Activated CD4-positive, alpha-beta T cell treated with anti-CD3 and anti-CD28 coated beads, Interleukin-2, amount 50 U/mL, for 24 hours (primary cell): ENCODE measurements at regions not wholly inside any gene's neighbourhood (a gene's known extent, or its start where the extent isn't known, plus 50 kb on each side); places are given as distances from the start of the nearest gene placed in this dataset.

Experiments used
- DNase-seq, 2 donors: peaks; one replicate each; pipeline ENCODE4 v3.0.0-alpha.2; 2020; ENCODE audit warnings: low read depth in 1 of 2, low spot score in 1 of 2

- no peak for DNase-seq
These were observed 582.5 kb downstream of the EFNB2 start for GRCh38 chr13:105952973-105953290.

GRCh38 chr13:105952233-105952972 is 583.1 kb downstream of the EFNB2 start:
- DNase-seq = no peak

DNA sequence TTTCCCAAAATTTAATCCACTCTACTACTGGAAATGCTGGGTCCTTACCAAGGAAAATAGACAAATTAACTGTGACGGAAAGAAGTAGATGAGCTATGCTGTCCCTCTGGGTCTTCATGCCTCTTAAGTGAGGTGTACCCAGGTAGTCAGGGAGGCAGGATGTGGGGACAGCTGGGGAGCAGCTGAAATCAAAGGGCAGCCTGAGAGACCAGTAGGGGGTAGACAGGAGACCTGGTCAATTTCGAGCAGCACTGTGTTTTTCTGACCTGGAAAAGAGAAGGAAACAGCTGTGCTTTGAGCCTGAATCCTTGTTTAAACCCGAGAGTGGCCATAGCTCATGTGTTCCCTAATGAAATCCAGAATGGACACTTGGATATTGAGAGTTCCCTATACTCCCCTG is 587.3 kb downstream of the EFNB2 start:
- DNase-seq = no peak

DNA sequence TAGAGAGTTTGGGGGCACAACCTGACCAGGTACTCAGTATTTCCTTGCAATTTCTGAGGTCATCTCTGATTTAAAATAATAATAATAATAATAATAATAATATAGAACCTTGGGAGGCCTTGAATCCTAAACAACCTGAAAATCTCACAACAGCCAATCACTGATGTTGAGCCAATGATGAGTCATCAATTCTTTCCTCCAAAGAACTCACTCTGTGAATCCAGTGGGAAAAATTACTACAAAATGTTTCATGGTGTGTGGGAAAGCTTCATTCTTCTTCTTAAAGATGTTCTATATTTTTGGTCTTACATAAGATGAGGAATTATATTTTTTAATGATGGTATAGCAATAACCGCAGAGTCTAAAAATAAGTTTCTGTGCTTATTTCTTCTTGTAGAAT is 594.6 kb downstream of the EFNB2 start:
- no peak for DNase-seq

GRCh38 chr13:105937451-105937850 is 598.0 kb downstream of the EFNB2 start:
- no peak for DNase-seq

DNA sequence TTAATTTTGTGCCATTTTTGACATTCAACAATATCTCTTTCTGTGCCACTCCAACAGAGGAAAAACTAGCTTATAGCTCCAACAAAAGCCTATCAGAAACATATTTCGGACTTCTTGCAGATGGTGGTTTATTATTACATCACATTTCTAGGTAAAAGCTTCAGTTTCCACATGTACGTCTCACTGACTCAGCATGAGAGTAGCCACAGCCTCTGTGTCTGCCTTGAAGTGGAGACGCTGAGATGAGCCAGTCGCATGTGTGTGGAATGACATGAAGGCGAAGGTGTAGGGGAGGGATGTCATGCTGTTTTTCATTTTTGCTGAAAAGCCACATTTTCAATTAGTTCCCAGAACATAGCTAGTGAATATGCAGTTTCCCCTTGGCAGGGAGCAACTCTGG is 598.6 kb downstream of the EFNB2 start:
- no peak for DNase-seq

- DNase-seq = no peak
These were observed 606.0 kb downstream of the EFNB2 start for GRCh38 chr13:105929505-105929904.

DNA sequence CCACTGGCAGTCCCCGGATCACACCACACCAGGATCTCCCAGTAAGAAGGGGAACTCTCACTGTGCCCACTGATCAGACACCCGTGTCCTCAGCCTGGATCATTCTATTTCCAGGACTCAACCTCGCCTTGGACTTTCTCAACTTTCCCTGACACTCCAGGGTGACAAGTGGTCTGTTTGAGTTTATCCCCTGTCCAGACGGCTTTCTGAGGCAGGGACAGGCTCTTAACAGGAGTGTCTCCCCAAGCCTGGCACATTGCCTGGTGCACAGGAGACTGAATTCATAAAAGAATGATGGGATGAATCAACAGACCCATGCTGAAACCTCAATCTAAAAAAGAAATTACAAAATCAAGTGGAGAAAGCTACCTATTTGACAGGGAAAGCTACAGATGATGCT is 606.6 kb downstream of the EFNB2 start:
- no peak for DNase-seq

GRCh38 chr13:105928048-105928447 is 607.4 kb downstream of the EFNB2 start:
- no peak for DNase-seq

DNA sequence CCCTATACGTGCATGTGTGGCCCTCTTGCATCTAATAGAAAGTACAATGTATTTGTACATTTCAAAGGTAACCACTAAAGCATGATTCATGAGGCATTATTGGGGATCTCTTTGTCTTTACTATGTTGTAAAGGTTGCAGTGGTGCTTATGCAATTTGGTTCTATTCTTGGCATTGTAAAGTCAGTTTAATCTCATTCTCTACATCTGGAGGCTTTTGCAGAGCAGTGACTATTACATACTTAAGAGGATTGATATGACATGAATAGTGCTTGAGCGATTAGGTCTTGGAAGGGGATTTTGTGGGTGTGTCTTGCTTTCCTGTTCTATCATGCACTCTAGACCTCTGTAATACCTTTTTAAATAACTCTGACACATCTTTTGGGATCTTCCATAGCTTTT is 610.0 kb downstream of the EFNB2 start:
- DNase-seq = no peak

- no peak for DNase-seq
These were observed 613.8 kb downstream of the EFNB2 start for GRCh38 chr13:105921711-105922110.

- no peak for DNase-seq
These were observed 615.1 kb downstream of the EFNB2 start for GRCh38 chr13:105920370-105920769.

DNA sequence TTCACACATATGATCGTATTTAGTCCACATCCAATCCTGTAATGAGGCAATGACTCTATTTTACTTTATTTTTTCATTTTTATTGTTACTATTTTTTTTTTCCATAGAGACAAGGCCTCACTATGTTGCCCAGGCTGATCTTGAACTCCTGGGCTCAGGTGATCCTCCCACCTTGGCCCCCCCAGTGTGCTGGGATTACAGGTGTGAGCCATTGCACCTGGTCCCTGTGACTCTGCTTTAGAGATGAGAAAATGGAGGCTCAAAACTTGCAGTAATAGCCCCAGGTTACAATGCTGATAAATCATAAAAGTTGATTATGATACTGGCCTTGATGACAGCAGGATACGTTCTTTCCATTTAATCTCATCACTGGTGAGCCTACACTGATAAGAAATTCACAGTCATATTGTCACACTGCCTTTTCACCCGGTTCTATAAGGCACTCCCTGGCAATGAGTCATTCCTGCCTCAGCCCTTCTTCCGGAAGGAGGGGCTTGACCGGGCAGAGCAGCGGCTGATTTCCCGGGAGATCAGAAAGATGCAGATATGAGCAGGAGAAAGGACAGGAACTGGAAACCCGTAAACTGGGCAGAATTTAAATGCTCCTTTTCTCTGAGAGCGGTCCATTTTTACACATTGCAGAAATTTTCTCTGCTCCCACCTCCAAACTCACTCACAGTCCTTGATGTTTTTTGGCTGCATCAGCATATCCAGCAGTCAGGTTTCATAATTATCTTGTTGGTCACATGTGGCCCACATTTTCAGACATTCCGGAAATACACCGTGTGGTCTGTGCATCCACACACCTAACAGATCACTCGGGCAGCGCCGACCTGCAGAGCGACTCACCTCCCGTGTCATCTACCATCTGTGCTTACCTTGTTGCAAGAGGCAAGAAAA is 616.4 kb downstream of the EFNB2 start:
- DNase-seq = no peak

DNA sequence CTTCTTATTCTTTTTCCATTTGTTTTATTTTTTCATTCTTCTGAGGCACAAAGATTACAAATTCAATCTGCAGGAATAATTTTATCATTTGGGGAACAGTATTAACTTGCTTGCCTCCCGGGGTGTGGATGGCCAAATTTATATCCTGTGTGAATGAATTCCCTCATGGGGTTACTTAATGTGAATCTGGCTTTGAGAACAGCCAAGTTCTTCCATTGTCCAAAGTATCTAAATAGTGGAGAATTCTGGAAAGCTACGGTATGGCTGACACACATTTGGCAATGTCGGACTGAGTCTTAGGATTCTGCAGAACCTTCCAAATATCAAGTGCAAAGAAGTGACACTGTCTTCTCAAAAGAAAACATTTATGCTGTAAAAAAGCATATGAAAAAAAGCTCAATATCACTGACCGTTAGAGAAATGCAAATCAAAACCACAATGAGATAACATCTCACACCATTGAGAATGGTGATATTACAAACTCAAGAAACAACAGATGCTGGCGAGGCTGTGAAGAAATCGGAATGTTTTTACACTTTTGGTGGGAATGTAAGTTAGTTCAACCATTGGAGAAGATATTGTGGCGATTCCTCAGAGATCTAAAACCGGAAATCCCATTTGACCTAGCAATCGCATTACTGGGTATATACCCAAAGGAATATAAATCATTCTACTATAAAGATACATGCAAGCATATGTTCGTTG is 620.2 kb downstream of the EFNB2 start:
- no peak for DNase-seq

DNA sequence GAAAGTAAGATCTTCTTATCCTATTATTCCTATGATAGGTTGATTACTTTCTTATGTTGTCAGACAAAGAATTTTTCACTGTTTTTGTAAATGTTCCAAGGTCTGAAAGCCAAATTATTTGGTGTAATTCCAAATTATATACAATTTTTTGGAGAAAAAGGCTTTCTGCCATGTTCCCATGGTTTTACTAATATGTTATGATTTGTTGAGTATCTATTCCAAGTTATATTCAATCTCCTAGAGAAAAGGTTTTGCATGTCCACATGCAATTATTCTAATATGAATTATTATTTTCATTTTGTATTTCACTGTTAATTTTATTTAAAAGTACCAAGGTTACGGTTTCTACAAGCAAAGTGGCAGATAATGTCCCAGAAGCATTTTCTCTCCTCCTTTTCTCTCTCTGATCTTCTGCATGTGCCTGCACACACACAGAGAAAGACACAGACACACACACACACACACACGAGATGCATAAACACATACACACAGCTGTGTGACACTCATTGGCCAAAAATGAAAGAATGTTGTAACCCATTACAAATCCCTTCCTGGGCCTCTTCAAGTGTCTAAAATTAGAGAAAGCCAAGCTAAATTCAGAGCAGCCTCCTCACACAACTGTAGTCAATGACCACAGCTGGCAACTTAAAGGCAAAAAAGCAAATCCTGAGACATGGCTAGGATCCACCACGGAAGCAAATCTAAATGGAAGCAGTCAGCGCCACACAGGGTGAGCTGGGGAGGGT is 621.0 kb downstream of the EFNB2 start:
- DNase-seq = no peak

- DNase-seq = no peak
These were observed 626.9 kb downstream of the EFNB2 start for GRCh38 chr13:105908586-105908985.

- DNase-seq = no peak
These were observed 628.0 kb downstream of the EFNB2 start for GRCh38 chr13:105907319-105908019.

GRCh38 chr13:105906746-105907145 is 628.7 kb downstream of the EFNB2 start:
- DNase-seq = no peak

- DNase-seq = no peak
These were observed 631.3 kb downstream of the EFNB2 start for GRCh38 chr13:105904034-105904742.

DNA sequence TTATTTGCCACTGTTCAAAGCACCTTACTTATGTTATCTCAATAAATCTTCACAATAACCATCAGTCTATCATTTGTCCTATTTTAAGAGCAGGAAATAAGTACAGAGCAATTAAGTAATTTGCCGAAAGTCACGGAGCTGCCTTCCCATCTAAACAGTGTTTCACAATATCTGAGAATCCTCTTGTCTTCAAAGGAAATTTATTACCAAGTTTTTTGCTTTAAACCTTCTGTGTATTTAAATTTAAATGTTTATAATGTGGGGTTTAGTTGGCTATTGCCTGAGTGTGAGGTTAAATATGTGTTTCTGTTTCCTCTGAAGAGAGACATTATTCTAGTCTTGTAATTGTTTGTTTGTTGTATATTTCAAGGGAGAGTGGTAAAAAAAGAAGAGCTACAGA is 633.1 kb downstream of the EFNB2 start:
- DNase-seq = no peak
